Frontal cortex (tissue), 3 donors: ENCODE measurements at regions not wholly inside any gene's neighbourhood (a gene's known extent, or its start where the extent isn't known, plus 50 kb on each side); places are given as distances from the start of the nearest gene placed in this dataset.
"Not testable (repeated sequence)": the region's sequence is repeated elsewhere in the genome, so short reads cannot be mapped to it uniquely, and the experiment has no call there.

Experiments used
- DNase-seq, 2 donors: peaks; one replicate each; pipeline ENCODE4 v3.0.0; 2012; ENCODE audit warnings: low spot score in 2 of 2
- FAIRE-seq: peaks from 2 replicates; lab custom pipeline; 2012; peaks lifted over from hg19 to GRCh38; lab: Jason Lieb, UNC
- donor health status: control.
- donor health status: control.
- donor health status: control.

DNA sequence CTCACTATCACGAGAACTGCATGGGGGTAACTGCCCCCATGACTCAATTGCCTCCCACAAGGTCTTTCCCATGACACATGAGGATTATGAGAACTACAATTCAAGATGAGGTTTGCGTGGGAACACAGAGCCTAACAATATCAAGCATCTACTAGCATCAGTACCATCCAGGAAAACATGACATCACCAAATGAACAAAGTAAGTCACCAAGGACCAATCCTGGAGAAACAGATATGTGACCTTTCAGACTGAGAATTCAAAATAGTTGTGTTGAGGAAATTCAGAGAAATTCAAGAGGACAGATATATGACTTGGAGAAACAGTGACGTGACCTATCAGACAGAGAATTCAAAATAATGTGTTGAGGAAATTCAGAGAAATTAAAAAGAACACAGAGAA, 65.8 kb upstream of the TMTC2 start:
- FAIRE-seq (no peak), DNase-seq (no peak)

GRCh38 chr12:82625523-82625922, 61.2 kb upstream of the TMTC2 start:
- peak in 1 of 2 donors; percentile 9 for DNase-seq
- FAIRE-seq = peak; percentile 80

DNA sequence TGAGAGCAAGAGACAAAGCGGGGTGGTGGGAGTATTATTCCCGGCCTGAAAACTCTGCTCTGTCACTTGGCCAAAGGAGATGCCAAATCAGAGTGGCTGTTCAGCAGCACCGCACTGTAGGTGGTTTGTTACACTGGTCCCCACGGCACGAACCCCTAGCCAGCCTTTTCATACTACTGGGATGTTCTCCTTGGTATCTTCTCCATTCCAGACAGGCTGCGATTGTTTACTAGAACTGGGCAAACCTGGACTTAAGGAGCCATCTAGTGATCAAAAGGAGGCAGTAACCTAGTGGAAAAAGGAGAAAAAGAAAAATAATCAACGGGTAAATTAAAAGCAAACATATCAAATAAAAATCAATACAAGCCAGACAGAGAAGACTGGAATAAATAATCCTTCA, 58.9 kb upstream of the TMTC2 start:
- no peak for FAIRE-seq
- DNase-seq = peak in 1 of 2 donors; percentile 8

DNA sequence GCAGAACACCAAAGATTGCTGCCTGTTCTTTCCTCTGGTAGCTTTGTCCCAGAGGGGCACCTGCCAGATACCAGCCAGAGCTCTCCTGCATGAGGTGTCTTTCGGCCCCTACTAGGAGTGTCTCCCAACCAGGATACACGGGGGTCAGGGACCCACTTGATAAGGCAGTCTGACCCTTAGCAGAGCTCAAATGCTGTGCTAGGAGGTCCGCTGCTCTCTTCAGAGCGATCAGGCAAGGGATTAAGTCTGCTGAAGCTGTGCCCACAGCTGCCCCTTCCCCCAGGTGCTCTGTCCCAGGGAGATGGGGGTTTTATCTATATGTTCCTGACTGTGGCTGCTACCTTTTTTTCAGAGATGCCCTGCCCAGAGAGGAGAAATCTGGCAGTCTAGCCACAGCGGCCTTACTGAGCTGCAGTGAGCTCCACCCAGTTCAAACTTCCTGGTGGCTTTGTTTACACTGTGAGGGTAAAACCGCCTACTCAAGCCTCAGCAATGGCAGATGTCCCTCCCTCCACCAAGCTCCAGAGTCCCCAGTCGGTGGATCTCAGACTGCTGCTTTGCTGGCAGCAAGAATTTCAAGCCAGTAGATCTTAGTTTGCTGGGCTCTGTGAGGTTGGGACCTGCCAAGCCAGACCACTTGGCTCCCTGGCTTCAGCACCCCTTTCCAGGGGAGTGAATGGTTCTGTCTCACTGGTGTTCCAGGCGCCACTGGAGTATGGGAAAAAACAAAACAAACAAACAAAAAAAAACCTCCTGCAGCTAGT, 52.0 kb upstream of the TMTC2 start:
- DNase-seq, FAIRE-seq: not testable (repeated sequence)

DNA sequence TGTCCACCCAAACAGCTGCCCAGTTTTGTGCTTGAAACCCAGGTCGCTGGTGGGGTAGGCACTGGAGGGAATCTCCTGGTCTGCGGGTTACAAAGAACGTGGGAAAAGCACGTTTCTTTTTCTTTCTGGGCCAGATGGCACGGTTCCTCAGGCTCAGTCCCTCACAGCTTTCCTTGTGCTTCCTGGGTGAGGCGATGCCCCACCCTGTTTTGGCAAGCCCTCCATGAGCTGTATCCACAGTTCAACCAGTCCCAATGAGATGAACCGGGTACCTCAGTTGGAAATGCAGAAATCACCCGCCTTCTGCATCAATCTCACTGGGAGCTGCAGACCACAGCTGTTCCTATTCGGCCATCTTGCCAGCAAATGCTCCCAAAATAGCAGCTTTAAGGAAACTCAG, 51.4 kb upstream of the TMTC2 start:
- FAIRE-seq (no peak), DNase-seq (no peak)
